Suprapubic skin (tissue), 4 donors: ENCODE measurements at regions not wholly inside any gene's neighbourhood (a gene's known extent, or its start where the extent isn't known, plus 50 kb on each side); places are given as distances from the start of the nearest gene placed in this dataset.

ENCODE experiments used
- DNase-seq, 2 donors: peaks; one replicate each; pipeline ENCODE4 v3.0.0-alpha.2; 2019; ENCODE audit warnings: low spot score in 2 of 2
- H3K27ac ChIP-seq: fragments of 200-600 bp; sonication (generic); one replicate; pipeline ENCODE4 v1.5.1; 2019
- H3K27me3 ChIP-seq: fragments of 200-600 bp; sonication (generic); one replicate; pipeline ENCODE4 v1.5.1; 2019
- H3K36me3 ChIP-seq: fragments of 200-600 bp; sonication (generic); one replicate; pipeline ENCODE4 v1.5.1; 2019
- H3K4me1 ChIP-seq: fragments of 200-600 bp; sonication (generic); one replicate; pipeline ENCODE4 v1.5.1; 2019
- H3K4me3 ChIP-seq: fragments of 200-600 bp; sonication (generic); one replicate; pipeline ENCODE4 v1.5.1; 2019; ENCODE audit warnings: mild to moderate bottlenecking
- H3K9me3 ChIP-seq: fragments of 200-600 bp; sonication (generic); one replicate; pipeline ENCODE4 v1.5.1; 2019
- EP300 ChIP-seq: sonication (generic); formaldehyde crosslinking; IDR thresholded peaks from one replicate; pipeline ENCODE4 v1.6.1; 2017; ENCODE audit warnings: antibody characterized with exemption
- POLR2A ChIP-seq, 2 donors: fragments of 450-650 bp; IDR thresholded peaks; one replicate each; pipeline ENCODE4 v1.6.1; 2017; ENCODE audit warnings: antibody characterized with exemption in 2 of 2, mild to moderate bottlenecking in 2 of 2, moderate library complexity in 2 of 2
- POLR2AphosphoS5 ChIP-seq, 3 donors: sonication (generic); formaldehyde crosslinking; IDR thresholded peaks; one replicate each; pipeline ENCODE4 v1.6.1; 2017; ENCODE audit warnings: antibody characterized with exemption in 3 of 3
- WGBS: methylation state at CpG from one replicate; pipeline ENCODE4 v1.1.5; 2018; 5-methylcytosine and 5-hydroxymethylcytosine counted together
- TF ChIP-seq, protein P1 (sequence below), 2 donors: fragments of 200-600 bp in 1 of 2; fragments of 450-650 bp in 1 of 2; sonication (generic) in 1 of 2; IDR thresholded peaks; one replicate each; pipeline ENCODE4 v1.5.1; 2016 to 2019; ENCODE audit warnings: antibody characterized with exemption in 2 of 2, mild to moderate bottlenecking in 1 of 2, moderate library complexity in 1 of 2

- WGBS: 84% methylated on average over 7 of the region's 7 CpGs
- TF ChIP-seq EP300: no peak
- no peak for TF ChIP-seq POLR2AphosphoS5 (IDR thresholded peaks at IDR 0.05)
- TF ChIP-seq, protein P1, sequence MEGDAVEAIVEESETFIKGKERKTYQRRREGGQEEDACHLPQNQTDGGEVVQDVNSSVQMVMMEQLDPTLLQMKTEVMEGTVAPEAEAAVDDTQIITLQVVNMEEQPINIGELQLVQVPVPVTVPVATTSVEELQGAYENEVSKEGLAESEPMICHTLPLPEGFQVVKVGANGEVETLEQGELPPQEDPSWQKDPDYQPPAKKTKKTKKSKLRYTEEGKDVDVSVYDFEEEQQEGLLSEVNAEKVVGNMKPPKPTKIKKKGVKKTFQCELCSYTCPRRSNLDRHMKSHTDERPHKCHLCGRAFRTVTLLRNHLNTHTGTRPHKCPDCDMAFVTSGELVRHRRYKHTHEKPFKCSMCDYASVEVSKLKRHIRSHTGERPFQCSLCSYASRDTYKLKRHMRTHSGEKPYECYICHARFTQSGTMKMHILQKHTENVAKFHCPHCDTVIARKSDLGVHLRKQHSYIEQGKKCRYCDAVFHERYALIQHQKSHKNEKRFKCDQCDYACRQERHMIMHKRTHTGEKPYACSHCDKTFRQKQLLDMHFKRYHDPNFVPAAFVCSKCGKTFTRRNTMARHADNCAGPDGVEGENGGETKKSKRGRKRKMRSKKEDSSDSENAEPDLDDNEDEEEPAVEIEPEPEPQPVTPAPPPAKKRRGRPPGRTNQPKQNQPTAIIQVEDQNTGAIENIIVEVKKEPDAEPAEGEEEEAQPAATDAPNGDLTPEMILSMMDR (IDR thresholded peaks at IDR 0.05): no peak
- no peak for TF ChIP-seq POLR2A (IDR thresholded peaks at IDR 0.05)
- Histone ChIP-seq H3K27me3 (no peaks in the 10 kb centered on the region), H3K27ac (no peak overlapping the region), H3K9me3 (no peaks in the 10 kb centered on the region), H3K4me1 (no peaks in the 10 kb centered on the region), H3K36me3 (no peaks in the 10 kb centered on the region), H3K4me3 (no peak overlapping the region)
- peak; percentile 29 to 31 for DNase-seq
These were observed 70.3 kb upstream of the IQSEC1 start for GRCh38 chr3:13143381-13144004.

- DNase-seq: peak; percentile 38 to 41
- TF ChIP-seq, protein P1 (IDR thresholded peaks at IDR 0.05): no peak
- TF ChIP-seq POLR2AphosphoS5 (IDR thresholded peaks at IDR 0.05): no peak
- no peak for TF ChIP-seq EP300
- no peak for TF ChIP-seq POLR2A (IDR thresholded peaks at IDR 0.05)
These were observed 69.5 kb upstream of the IQSEC1 start for GRCh38 chr3:13142552-13143380.

GRCh38 chr3:13141991-13142412 lies 68.8 kb upstream of the IQSEC1 start:
- TF ChIP-seq POLR2AphosphoS5 (IDR thresholded peaks at IDR 0.05): no peak
- no peak for TF ChIP-seq EP300
- TF ChIP-seq POLR2A (IDR thresholded peaks at IDR 0.05): no peak
- TF ChIP-seq, protein P1 (IDR thresholded peaks at IDR 0.05): no peak
- 0% methylated on average over 4 of the region's 8 CpGs for WGBS
- peak; percentile 29 to 49 for DNase-seq
- Histone ChIP-seq H3K36me3 (no peaks in the 10 kb centered on the region), H3K27ac (no peak overlapping the region), H3K27me3 (no peaks in the 10 kb centered on the region), H3K9me3 (no peaks in the 10 kb centered on the region), H3K4me1 (no peaks in the 10 kb centered on the region), H3K4me3 (no peak overlapping the region)

More at GRCh38 chr3:13142552-13143380, 69.5 kb upstream of the IQSEC1 start:
- Histone ChIP-seq H3K4me3 (no peak overlapping the region), H3K9me3 (no peaks in the 10 kb centered on the region), H3K36me3 (no peaks in the 10 kb centered on the region), H3K27me3 (no peaks in the 10 kb centered on the region), H3K4me1 (no peaks in the 10 kb centered on the region), H3K27ac (no peak overlapping the region)
- WGBS: 81% methylated on average over 9 of the region's 9 CpGs

GRCh38 chr3:13141183-13141582 lies 68.0 kb upstream of the IQSEC1 start:
- H3K4me1 ChIP-seq: no peaks in the 10 kb centered on the region
- H3K27ac ChIP-seq: no peak overlapping the region
- no peak overlapping the region for H3K4me3 ChIP-seq
- no peaks in the 10 kb centered on the region for H3K27me3 ChIP-seq
- peak; percentile 11 to 52 for DNase-seq
- no peak for TF ChIP-seq EP300
- no peak for TF ChIP-seq POLR2A (IDR thresholded peaks at IDR 0.05)
- TF ChIP-seq POLR2AphosphoS5 (IDR thresholded peaks at IDR 0.05): no peak
- TF ChIP-seq, protein P1 (IDR thresholded peaks at IDR 0.05): no peak
- WGBS: 88% methylated on average over 7 of the region's 7 CpGs
- no peaks in the 10 kb centered on the region for H3K9me3 ChIP-seq
- H3K36me3 ChIP-seq: no peaks in the 10 kb centered on the region

GRCh38 chr3:13140596-13140995 lies 67.4 kb upstream of the IQSEC1 start:
- Histone ChIP-seq H3K27me3 (no peaks in the 10 kb centered on the region), H3K27ac (no peak overlapping the region), H3K9me3 (no peaks in the 10 kb centered on the region), H3K4me3 (no peak overlapping the region), H3K4me1 (no peaks in the 10 kb centered on the region), H3K36me3 (no peaks in the 10 kb centered on the region)
- peak; percentile 44 to 65 for DNase-seq
- no peak for TF ChIP-seq POLR2A (IDR thresholded peaks at IDR 0.05)
- no peak for TF ChIP-seq POLR2AphosphoS5 (IDR thresholded peaks at IDR 0.05)
- TF ChIP-seq, protein P1 (IDR thresholded peaks at IDR 0.05): no peak
- WGBS: 96% methylated on average over 7 of the region's 7 CpGs
